Smooth muscle cell (in vitro differentiated cells): ENCODE measurements at regions not wholly inside any gene's neighbourhood (a gene's known extent, or its start where the extent isn't known, plus 50 kb on each side); places are given as distances from the start of the nearest gene placed in this dataset.
"Not testable (repeated sequence)": the region's sequence is repeated elsewhere in the genome, so short reads cannot be mapped to it uniquely, and the experiment has no call there.

Experiments used
- DNase-seq: peaks from one replicate; lab custom pipeline; 2025; ENCODE audit not compliant: unreplicated experiment; lab: John Stamatoyannopoulos, UW
- H2AFZ ChIP-seq: fragments of 200-600 bp; sonication (generic); 2 replicates; pipeline ENCODE4 v1.6.0; 2016; ENCODE audit warnings: antibody characterized with exemption, low read depth, mild to moderate bottlenecking
- H3F3A ChIP-seq: fragments of 200-600 bp; sonication (generic); 2 replicates; pipeline ENCODE4 v1.6.0; 2017; ENCODE audit warnings: antibody characterized with exemption, low read depth
- H3K27ac ChIP-seq: fragments of 200-600 bp; sonication (generic); 2 replicates; pipeline ENCODE4 v1.5.1; 2016; ENCODE audit warnings: low read depth, mild to moderate bottlenecking
- H3K27me3 ChIP-seq: fragments of 200-600 bp; sonication (generic); 2 replicates; pipeline ENCODE4 v1.6.1; 2016; ENCODE audit warnings: low read depth, mild to moderate bottlenecking
- H3K36me3 ChIP-seq: fragments of 200-600 bp; sonication (generic); 2 replicates; pipeline ENCODE4 v1.5.1; 2016; ENCODE audit warnings: low read depth
- H3K4me1 ChIP-seq: fragments of 200-600 bp; sonication (generic); 2 replicates; pipeline ENCODE4 v1.5.1; 2016; ENCODE audit warnings: low read depth
- H3K4me2 ChIP-seq: fragments of 200-600 bp; sonication (generic); 2 replicates; pipeline ENCODE4 v1.6.0; 2016; ENCODE audit warnings: mild to moderate bottlenecking
- H3K4me3 ChIP-seq: fragments of 200-600 bp; sonication (generic); 2 replicates; pipeline ENCODE4 v1.5.1; 2016; ENCODE audit warnings: mild to moderate bottlenecking
- H3K79me2 ChIP-seq: fragments of 200-600 bp; sonication (generic); 2 replicates; pipeline ENCODE4 v1.6.0; 2016; ENCODE audit warnings: low read depth, mild to moderate bottlenecking
- H3K9ac ChIP-seq: fragments of 200-600 bp; sonication (generic); 2 replicates; pipeline ENCODE4 v1.6.0; 2016; ENCODE audit warnings: low read depth
- H3K9me3 ChIP-seq: fragments of 200-600 bp; sonication (generic); replicated peaks from 2 replicates; pipeline ENCODE4 v1.5.1; 2016; ENCODE audit warnings: low read depth
- H4K20me1 ChIP-seq: fragments of 200-600 bp; sonication (generic); 2 replicates; pipeline ENCODE4 v1.6.0; 2016; ENCODE audit warnings: low read depth
- CTCF ChIP-seq: fragments of 200-600 bp; sonication (generic); IDR thresholded peaks from 2 replicates; pipeline ENCODE4 v1.5.1; 2017; ENCODE audit warnings: borderline replicate concordance, mild to moderate bottlenecking, antibody characterized with exemption; ENCODE audit not compliant: insufficient read depth, poor library complexity, severe bottlenecking
- WGBS: methylation state at CpG from one replicate; pipeline ENCODE4 v1.1.7; 2016; ENCODE audit warnings: low lambda C conversion rate; 5-methylcytosine and 5-hydroxymethylcytosine counted together

- Histone ChIP-seq H3K27ac (no peak overlapping the region), H3K4me3 (no peak overlapping the region), H3K79me2 (no peaks in the 10 kb centered on the region), H3K4me2 (no peak overlapping the region), H3K36me3 (no peaks in the 10 kb centered on the region), H3K9me3 (no peaks in the 10 kb centered on the region), H3F3A (no peaks in the 10 kb centered on the region), H2AFZ (no peak overlapping the region), H3K4me1 (peaks cover 7% of the 10 kb centered on the region), H3K27me3 (no peaks in the 10 kb centered on the region), H3K9ac (no peak overlapping the region), H4K20me1 (no peaks in the 10 kb centered on the region)
- no peak for TF ChIP-seq CTCF
- WGBS: 93% methylated on average over 8 of the region's 8 CpGs
- DNase-seq: no peak
Observed at GRCh38 chr5:67548520-67549295, 352.1 kb upstream of the CD180 start.

GRCh38 chr5:67547682-67548081 lies 351.1 kb upstream of the CD180 start:
- no peaks in the 10 kb centered on the region for H3K79me2 ChIP-seq
- no peak for DNase-seq
- no peak overlapping the region for H2AFZ ChIP-seq
- H3K4me2 ChIP-seq: no peak overlapping the region
- no peak for TF ChIP-seq CTCF
- H3K4me3 ChIP-seq: no peak overlapping the region
- H4K20me1 ChIP-seq: no peaks in the 10 kb centered on the region
- no peaks in the 10 kb centered on the region for H3K9me3 ChIP-seq
- H3K4me1 ChIP-seq: peaks cover 7% of the 10 kb centered on the region
- H3K27ac ChIP-seq: no peak overlapping the region
- 75% methylated on average over 1 of the region's 1 CpG for WGBS
- no peaks in the 10 kb centered on the region for H3K36me3 ChIP-seq
- no peaks in the 10 kb centered on the region for H3F3A ChIP-seq
- no peaks in the 10 kb centered on the region for H3K27me3 ChIP-seq
- no peak overlapping the region for H3K9ac ChIP-seq

GRCh38 chr5:67544942-67545341 lies 348.3 kb upstream of the CD180 start:
- H3K9me3 ChIP-seq, H3K4me1 ChIP-seq, H3K27ac ChIP-seq, H3K9ac ChIP-seq, H3K27me3 ChIP-seq, H3K4me3 ChIP-seq, H3K79me2 ChIP-seq, H4K20me1 ChIP-seq, H3K4me2 ChIP-seq, H3K36me3 ChIP-seq, H3F3A ChIP-seq, H2AFZ ChIP-seq, DNase-seq: not testable (repeated sequence)

- no peak overlapping the region for H3K9ac ChIP-seq
- H3K4me2 ChIP-seq: no peak overlapping the region
- H2AFZ ChIP-seq: no peak overlapping the region
Observed at GRCh38 chr5:67543720-67544270, 347.2 kb upstream of the CD180 start.

More at GRCh38 chr5:67543720-67544270, 347.2 kb upstream of the CD180 start:
- Histone ChIP-seq H3K36me3 (no peaks in the 10 kb centered on the region), H3K4me1 (peaks cover 7% of the 10 kb centered on the region), H3K27ac (no peak overlapping the region), H3K27me3 (no peaks in the 10 kb centered on the region), H3K79me2 (no peaks in the 10 kb centered on the region), H3F3A (no peaks in the 10 kb centered on the region), H3K9me3 (no peaks in the 10 kb centered on the region), H3K4me3 (no peak overlapping the region), H4K20me1 (no peaks in the 10 kb centered on the region)
- DNase-seq: no peak
- no peak for TF ChIP-seq CTCF
- WGBS: 83% methylated on average over 5 of the region's 5 CpGs
